Activated naive CD8-positive, alpha-beta T cell treated with anti-CD3 and anti-CD28 coated beads for 36 hours (primary cell): ENCODE measurements at regions not wholly inside any gene's neighbourhood (a gene's known extent, or its start where the extent isn't known, plus 50 kb on each side); places are given as distances from the start of the nearest gene placed in this dataset.

Experiments
- DNase-seq: peaks from one replicate; pipeline ENCODE4 v3.0.0; 2021
- H3K27ac Mint-ChIP-seq: one replicate; pipeline ENCODE4 v1.8.0; 2022; ENCODE audit warnings: mild to moderate bottlenecking, moderate library complexity, mixed read lengths
- H3K27me3 Mint-ChIP-seq: one replicate; pipeline ENCODE4 v1.8.0; 2022; ENCODE audit warnings: mild to moderate bottlenecking, mixed read lengths
- H3K36me3 Mint-ChIP-seq: one replicate; pipeline ENCODE4 v1.8.0; 2021; ENCODE audit warnings: mild to moderate bottlenecking, mixed read lengths
- H3K4me1 Mint-ChIP-seq: one replicate; pipeline ENCODE4 v1.8.0; 2021; ENCODE audit warnings: mixed read lengths
- H3K4me3 Mint-ChIP-seq: one replicate; pipeline ENCODE4 v1.8.0; 2022; ENCODE audit warnings: mild to moderate bottlenecking, moderate library complexity, mixed read lengths
- H3K9me3 Mint-ChIP-seq: one replicate; pipeline ENCODE4 v1.8.0; 2022; ENCODE audit warnings: mixed read lengths

DNA sequence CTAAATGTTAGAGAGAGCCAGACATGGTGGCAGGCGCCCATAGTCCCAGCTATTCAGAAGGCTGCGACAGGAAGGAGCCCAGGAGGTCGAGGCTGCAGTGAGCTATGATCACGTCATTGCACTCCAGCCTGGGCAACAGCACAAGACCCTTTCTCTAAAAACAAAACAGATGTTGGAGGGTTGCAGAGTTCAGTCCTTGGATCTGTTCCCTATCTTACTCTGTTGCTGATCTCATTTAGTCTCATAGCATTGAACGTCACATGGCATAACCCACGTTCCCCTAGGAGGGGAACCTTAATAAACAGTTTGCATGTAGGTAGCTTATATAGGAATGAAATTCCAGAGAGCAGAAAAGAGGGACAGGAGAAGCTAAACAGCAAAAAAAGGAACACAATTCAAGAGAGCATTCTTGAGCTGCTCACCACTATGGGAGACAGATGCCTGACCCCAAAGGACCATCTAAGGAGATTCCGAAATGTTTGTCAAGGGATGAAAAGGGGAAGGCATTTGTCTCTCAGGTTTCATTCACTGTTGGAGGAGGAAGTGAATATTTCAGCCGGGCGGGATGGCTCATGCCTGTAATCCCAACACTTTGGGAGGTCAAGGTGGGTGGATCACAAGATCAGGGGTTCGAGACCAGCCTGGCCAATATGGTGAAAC is 54.6 kb upstream of the PIM1 start:
- H3K9me3 Mint-ChIP-seq = no peaks in the 10 kb centered on the region
- peaks cover 7% of the 10 kb centered on the region for H3K4me1 Mint-ChIP-seq
- no peak overlapping the region for H3K27ac Mint-ChIP-seq
- H3K27me3 Mint-ChIP-seq = no peaks in the 10 kb centered on the region
- no peak for DNase-seq
- no peak overlapping the region for H3K4me3 Mint-ChIP-seq
- H3K36me3 Mint-ChIP-seq = no peaks in the 10 kb centered on the region

DNA sequence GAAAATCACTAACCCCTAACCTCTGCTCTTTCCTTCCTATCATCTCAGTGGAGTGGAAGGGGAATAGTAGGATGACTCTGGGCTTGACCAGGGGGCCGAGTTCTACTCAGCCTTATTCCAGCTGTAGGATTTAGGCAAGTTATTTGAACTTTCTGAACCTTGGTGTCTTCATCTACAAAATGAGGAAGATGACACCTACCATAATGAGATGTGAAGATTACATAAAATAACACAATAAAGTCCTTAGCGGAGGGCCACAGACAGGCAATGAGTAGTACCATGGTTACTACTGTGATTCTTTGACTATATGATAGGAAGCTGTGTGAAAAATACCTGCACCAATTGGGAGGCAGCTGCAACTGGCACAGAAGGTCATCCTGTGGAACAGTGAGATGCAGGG is 53.6 kb upstream of the PIM1 start:
- Mint-ChIP-seq H3K27ac (no peak overlapping the region), H3K36me3 (no peaks in the 10 kb centered on the region), H3K4me3 (no peak overlapping the region), H3K4me1 (no peaks in the 10 kb centered on the region), H3K9me3 (no peaks in the 10 kb centered on the region), H3K27me3 (no peaks in the 10 kb centered on the region)
- no peak for DNase-seq

DNA sequence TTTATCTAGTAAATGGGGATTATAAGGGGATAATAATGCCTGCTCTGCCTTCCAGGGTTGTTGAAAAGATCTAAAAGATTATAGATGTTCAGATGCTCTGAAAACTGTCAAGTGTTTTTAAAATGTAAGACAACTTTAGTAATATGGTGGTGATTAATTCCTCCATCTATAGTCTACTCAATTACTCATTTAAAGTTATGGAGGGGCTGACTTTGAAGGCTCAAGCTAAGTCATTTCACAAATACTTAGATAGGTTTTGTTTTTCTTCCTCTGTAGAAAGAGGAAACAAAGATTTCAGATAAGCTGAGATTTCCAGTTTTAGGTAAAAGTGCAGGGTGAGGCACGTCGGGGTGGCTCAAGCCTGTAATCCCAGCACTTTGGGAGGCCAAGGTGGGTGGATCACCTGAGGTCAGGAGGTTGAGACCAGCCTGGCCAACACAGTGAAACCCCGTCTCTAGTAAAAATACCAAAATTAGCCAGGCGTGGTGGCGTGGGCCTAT is 50.5 kb upstream of the PIM1 start:
- Mint-ChIP-seq H3K27ac (no peak overlapping the region), H3K4me1 (no peaks in the 10 kb centered on the region), H3K9me3 (no peaks in the 10 kb centered on the region), H3K27me3 (peaks cover 4% of the 10 kb centered on the region), H3K4me3 (no peak overlapping the region), H3K36me3 (no peaks in the 10 kb centered on the region)
- no peak for DNase-seq
